ENCODE measurements at regions not wholly inside any gene's neighbourhood (a gene's known extent, or its start where the extent isn't known, plus 50 kb on each side); places are given as distances from the start of the nearest gene placed in this dataset.
A peak's percentile ranks its signal among the peaks of the same experiment; 100 is the strongest.
"Not testable (repeated sequence)": the region's sequence is repeated elsewhere in the genome, so short reads cannot be mapped to it uniquely, and the experiment has no call there.

DNA sequence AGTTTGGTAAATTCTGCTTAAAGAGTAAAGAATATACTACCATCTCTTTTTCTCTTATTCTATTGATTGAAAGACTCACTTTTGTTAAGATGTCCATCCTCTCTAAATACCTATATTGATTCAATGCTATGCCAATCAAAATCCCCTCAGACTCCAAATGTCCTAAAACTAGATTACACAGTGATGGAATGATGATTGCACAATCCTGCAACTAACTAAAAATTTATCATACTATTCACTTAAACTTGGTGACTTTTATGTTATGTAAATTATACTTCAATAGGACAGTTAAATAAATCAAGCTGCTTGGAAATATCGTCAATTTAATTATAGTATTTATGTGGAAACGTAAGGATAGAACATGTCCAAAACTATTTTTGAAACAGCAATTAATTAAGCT lies 2765.1 kb upstream of the PCDH20 start:
- Histone ChIP-seq H3K9me3 (ENCODE audit: control insufficient read depth, low read length) (no peaks in the 10 kb centered on the region), H3K27me3 (ENCODE audit: control insufficient read depth, insufficient read depth) (no peaks in the 10 kb centered on the region), H3K4me1 (ENCODE audit: control insufficient read depth, insufficient read depth, low read length) (no peaks in the 10 kb centered on the region), H3K27ac (ENCODE audit: low read length) (no peak overlapping the region), H3K4me3 (ENCODE audit: low read length) (no peak overlapping the region)
- 89% methylated on average over 2 of the region's 2 CpGs for whole genome bisulfite sequencing
- ATAC-seq = no peak
- intact Hi-C loops (cut with DNase I) = no loop called here
- no peak for DNase-seq

DNA sequence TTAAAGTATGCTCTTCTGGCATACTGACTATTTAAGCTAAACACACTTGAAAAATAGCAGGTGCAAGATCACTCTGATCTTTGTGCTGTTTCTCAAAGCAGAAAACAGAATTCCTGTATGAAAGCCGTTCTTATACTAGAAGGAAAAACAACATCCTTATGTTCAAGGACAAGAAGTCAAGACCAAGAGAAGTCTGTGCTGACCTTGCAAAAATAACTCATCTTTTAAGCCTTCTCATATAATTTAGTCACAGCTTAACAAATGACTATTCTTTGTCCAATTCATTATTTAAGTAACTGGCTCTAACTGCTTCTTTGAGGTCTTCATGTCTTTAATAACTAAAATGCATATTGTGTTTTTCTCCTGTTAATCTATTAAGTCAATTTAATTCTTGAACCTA lies 2750.2 kb upstream of the PCDH20 start:
- H3K4me3 ChIP-seq (ENCODE audit: low read length) = no peak overlapping the region
- intact Hi-C loops (cut with DNase I) = no loop called here
- 62% methylated on average over 1 of the region's 1 CpG for WGBS
- DNase-seq = no peak
- no peaks in the 10 kb centered on the region for H3K4me1 ChIP-seq (ENCODE audit: control insufficient read depth, insufficient read depth, low read length)
- no peaks in the 10 kb centered on the region for H3K27me3 ChIP-seq (ENCODE audit: control insufficient read depth, insufficient read depth)
- H3K27ac ChIP-seq (ENCODE audit: low read length) = no peak overlapping the region
- no peak for ATAC-seq
- no peaks in the 10 kb centered on the region for H3K9me3 ChIP-seq (ENCODE audit: control insufficient read depth, low read length)

DNA sequence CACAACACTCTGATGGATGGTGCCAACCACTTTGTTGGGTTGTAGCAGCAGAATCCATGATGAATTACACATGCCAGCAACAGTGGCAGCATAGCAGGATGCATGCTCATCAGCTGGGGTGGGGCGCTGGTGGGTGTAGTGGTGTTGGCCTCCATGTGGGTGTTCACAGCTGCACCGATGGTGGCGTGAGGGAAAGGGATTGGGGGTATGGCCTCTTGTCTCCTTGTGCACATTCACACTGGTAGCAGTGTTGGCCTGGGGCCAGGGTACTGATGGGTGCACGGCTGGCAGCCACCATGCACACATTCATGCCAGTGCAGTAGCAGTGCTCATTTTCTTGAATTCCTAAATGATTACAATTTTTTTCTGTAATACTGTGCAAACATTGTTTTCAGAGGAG lies 2748.8 kb upstream of the PCDH20 start:
- no peaks in the 10 kb centered on the region for H3K9me3 ChIP-seq (ENCODE audit: control insufficient read depth, low read length)
- no peak overlapping the region for H3K27ac ChIP-seq (ENCODE audit: low read length)
- H3K27me3 ChIP-seq (ENCODE audit: control insufficient read depth, insufficient read depth) = no peaks in the 10 kb centered on the region
- intact Hi-C loops (cut with DNase I) = no loop called here
- no peak overlapping the region for H3K4me3 ChIP-seq (ENCODE audit: low read length)
- ATAC-seq (no peak), DNase-seq (peak in 2 of 3 donors; percentile 13 to 17)
- WGBS = 89% methylated on average over 4 of the region's 4 CpGs
- H3K4me1 ChIP-seq (ENCODE audit: control insufficient read depth, insufficient read depth, low read length) = no peaks in the 10 kb centered on the region

DNA sequence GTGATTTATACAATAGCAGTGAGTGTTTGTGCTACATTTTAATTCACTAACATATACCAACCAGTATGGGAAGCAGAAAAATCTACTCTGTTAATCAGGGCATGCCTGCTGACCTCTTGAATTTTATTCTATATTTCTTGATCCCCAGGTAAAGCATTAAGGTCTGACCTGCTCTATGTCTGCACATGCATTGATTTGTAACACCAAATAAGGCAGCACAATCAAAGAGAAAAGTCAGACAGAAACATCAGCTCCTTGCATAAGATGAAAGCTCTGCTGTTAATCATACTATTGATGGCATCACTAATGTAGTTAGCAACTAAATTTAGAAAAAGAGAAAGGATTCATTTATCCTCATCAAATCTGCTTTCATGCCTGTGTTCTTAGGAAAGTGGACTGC lies 2744.8 kb upstream of the PCDH20 start:
- no peak for ATAC-seq
- H3K9me3 ChIP-seq (ENCODE audit: control insufficient read depth, low read length) = no peaks in the 10 kb centered on the region
- intact Hi-C loops (cut with DNase I) = no loop called here

DNA sequence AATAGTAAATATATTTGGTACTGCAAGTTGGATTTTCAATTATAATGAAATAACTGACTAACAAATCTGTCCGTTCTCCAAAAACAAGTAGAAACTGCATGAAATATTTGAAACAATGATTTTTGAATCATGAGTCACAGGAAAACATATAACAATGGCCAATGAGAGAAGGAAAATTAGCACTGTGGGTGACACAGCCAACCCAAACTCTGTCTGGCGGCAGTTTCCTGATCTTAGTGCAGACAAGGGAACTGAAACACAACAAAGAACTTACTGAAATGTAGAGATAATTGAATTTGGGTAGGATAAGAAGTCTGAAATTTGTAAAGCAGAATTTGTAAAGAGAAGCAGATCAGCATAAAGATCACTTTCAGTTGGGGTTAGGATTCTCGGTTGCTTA lies 2743.3 kb upstream of the PCDH20 start:
- Histone ChIP-seq H3K27ac (ENCODE audit: low read length) (no peak overlapping the region), H3K27me3 (ENCODE audit: control insufficient read depth, insufficient read depth) (no peaks in the 10 kb centered on the region), H3K4me1 (ENCODE audit: control insufficient read depth, insufficient read depth, low read length) (no peaks in the 10 kb centered on the region), H3K9me3 (ENCODE audit: control insufficient read depth, low read length) (no peaks in the 10 kb centered on the region), H3K4me3 (ENCODE audit: low read length) (no peak overlapping the region)
- WGBS = 39% methylated on average over 3 of the region's 3 CpGs
- intact Hi-C loops (cut with DNase I) = no loop called here
- DNase-seq = no peak
- peak in 1 of 2 donors; percentile 70 for ATAC-seq

More for the DNA sequence above, 2744.8 kb upstream of the PCDH20 start:
- no peak for DNase-seq
- no peak overlapping the region for H3K27ac ChIP-seq (ENCODE audit: low read length)
- H3K4me1 ChIP-seq (ENCODE audit: control insufficient read depth, insufficient read depth, low read length) = no peaks in the 10 kb centered on the region
- no peak overlapping the region for H3K4me3 ChIP-seq (ENCODE audit: low read length)
- no peaks in the 10 kb centered on the region for H3K27me3 ChIP-seq (ENCODE audit: control insufficient read depth, insufficient read depth)

DNA sequence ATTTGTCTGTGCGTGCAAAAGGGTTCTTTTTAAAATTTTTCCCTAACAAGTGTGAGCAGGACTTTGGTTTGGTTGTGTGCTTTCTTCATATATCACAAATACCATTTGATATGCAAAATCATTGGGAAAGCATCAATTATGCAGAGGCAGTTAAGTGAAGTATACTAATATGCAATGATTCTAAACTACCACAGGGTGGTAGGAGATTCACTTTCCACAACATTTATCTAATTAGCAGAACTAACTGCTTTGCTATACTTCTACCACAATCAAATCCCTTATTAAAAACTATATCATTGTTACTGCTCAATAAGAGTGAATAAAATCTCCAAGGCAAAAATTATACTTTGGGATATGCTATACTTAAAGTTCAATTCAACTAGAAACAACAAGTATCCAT lies 2738.9 kb upstream of the PCDH20 start:
- intact Hi-C loops (cut with DNase I) = no loop called here
- ATAC-seq = no peak
- Histone ChIP-seq H3K27me3 (ENCODE audit: control insufficient read depth, insufficient read depth) (no peaks in the 10 kb centered on the region), H3K27ac (ENCODE audit: low read length) (no peak overlapping the region), H3K4me1 (ENCODE audit: control insufficient read depth, insufficient read depth, low read length) (no peaks in the 10 kb centered on the region), H3K9me3 (ENCODE audit: control insufficient read depth, low read length) (no peaks in the 10 kb centered on the region), H3K4me3 (ENCODE audit: low read length) (no peak overlapping the region)
- WGBS = 70% methylated on average over 1 of the region's 1 CpG
- no peak for DNase-seq

DNA sequence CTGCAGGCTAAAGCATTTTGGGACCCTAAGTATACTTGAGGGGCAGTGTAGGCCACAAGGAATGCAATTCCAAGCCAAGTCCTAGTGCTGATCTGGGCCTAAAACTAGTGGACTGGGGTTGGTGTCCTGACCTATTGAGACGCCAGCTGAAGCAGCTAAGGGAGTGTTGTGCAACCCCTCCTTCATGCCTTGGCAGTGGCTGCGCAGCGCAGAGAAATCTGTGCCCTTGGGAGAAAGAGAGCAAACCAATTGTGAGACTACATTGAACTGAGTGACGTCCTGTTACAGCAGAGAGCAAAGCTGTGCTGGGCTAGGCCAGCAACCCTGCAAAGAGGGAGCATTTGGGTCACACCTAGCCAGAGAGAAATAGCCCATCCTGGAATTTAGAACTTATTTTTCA lies 2715.0 kb upstream of the PCDH20 start:
- intact Hi-C loops (cut with DNase I) = no loop called here
- Histone ChIP-seq H3K27ac (ENCODE audit: low read length) (no peak overlapping the region), H3K4me1 (ENCODE audit: control insufficient read depth, insufficient read depth, low read length) (no peaks in the 10 kb centered on the region), H3K9me3 (ENCODE audit: control insufficient read depth, low read length) (no peaks in the 10 kb centered on the region), H3K27me3 (ENCODE audit: control insufficient read depth, insufficient read depth) (no peaks in the 10 kb centered on the region), H3K4me3 (ENCODE audit: low read length) (no peak overlapping the region)
- peak; percentile 41 to 77 (median 70) for DNase-seq
- 80% methylated on average over 4 of the region's 4 CpGs for WGBS
- ATAC-seq = peak; percentile 79 to 96

DNA sequence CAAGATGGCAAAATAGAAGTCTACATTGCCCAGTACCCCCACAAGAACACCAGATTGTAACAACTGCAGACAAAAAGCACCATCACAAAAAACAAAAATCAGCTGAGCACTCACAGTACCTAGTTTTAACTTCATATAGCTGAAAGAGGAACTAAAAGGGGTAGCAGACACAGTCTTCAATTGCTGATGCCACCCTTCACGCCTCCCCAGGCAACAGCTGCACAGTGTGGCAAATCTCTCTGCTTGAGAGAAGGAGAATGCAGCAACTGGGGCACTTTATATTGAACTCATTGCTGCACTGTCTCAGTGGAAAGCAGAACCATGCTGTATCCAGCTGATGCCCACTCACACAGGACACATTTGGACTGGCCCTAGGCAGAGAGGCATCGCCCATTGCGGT lies 2714.5 kb upstream of the PCDH20 start:
- Histone ChIP-seq H3K9me3 (ENCODE audit: control insufficient read depth, low read length) (no peaks in the 10 kb centered on the region), H3K27ac (ENCODE audit: low read length) (no peak overlapping the region), H3K27me3 (ENCODE audit: control insufficient read depth, insufficient read depth) (no peaks in the 10 kb centered on the region), H3K4me3 (ENCODE audit: low read length) (no peak overlapping the region), H3K4me1 (ENCODE audit: control insufficient read depth, insufficient read depth, low read length) (no peaks in the 10 kb centered on the region)
- intact Hi-C loops (cut with DNase I) = no loop called here
- ATAC-seq = no peak
- WGBS = 90% methylated on average over 3 of the region's 3 CpGs
- DNase-seq = no peak

DNA sequence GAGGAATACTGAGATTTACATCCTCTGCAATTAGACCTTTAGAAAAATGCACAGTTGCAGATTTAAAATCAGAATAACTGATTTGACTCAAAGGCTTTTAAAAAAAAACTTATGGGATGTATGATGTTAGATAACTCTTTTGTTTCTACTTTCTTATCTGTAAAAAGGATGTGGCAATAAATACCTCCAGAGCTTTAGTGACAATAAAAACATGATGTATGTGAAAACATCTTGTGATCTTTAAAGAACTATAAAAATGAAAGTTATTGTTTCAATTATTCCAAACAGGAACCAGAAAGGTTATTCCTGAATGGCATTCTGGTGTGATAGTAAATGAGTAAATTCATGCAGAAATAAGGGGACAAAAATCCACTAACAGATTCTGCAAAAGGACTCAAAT lies 2712.2 kb upstream of the PCDH20 start:
- Histone ChIP-seq H3K4me3 (ENCODE audit: low read length) (no peak overlapping the region), H3K27me3 (ENCODE audit: control insufficient read depth, insufficient read depth) (no peaks in the 10 kb centered on the region), H3K27ac (ENCODE audit: low read length) (no peak overlapping the region), H3K4me1 (ENCODE audit: control insufficient read depth, insufficient read depth, low read length) (no peaks in the 10 kb centered on the region), H3K9me3 (ENCODE audit: control insufficient read depth, low read length) (no peaks in the 10 kb centered on the region)
- ATAC-seq (no peak), DNase-seq (no peak)
- intact Hi-C loops (cut with DNase I) = no loop called here

DNA sequence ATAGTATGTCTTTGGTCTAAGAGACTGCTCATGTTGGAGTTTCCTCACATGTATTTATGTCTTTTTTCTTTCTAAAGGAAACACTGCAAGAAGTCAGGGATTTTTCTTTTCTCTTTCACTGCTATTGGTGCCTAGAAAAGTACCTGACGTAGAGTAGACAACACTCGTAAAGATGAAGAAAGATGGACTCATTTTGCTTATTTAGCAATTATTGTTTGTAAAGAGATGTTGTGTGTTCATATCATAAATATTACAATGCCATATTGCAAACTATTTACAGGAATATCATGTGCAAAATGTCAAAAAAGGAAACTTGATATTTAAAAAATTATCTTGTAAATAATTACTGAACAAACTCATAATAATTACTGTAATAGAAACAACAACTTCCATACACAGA lies 2711.5 kb upstream of the PCDH20 start:
- Histone ChIP-seq H3K4me1 (ENCODE audit: control insufficient read depth, insufficient read depth, low read length) (no peaks in the 10 kb centered on the region), H3K9me3 (ENCODE audit: control insufficient read depth, low read length) (no peaks in the 10 kb centered on the region), H3K4me3 (ENCODE audit: low read length) (no peak overlapping the region), H3K27me3 (ENCODE audit: control insufficient read depth, insufficient read depth) (no peaks in the 10 kb centered on the region), H3K27ac (ENCODE audit: low read length) (no peak overlapping the region)
- ATAC-seq (no peak), DNase-seq (no peak)
- 87% methylated on average over 2 of the region's 2 CpGs for WGBS
- intact Hi-C loops (cut with DNase I) = no loop called here

DNA sequence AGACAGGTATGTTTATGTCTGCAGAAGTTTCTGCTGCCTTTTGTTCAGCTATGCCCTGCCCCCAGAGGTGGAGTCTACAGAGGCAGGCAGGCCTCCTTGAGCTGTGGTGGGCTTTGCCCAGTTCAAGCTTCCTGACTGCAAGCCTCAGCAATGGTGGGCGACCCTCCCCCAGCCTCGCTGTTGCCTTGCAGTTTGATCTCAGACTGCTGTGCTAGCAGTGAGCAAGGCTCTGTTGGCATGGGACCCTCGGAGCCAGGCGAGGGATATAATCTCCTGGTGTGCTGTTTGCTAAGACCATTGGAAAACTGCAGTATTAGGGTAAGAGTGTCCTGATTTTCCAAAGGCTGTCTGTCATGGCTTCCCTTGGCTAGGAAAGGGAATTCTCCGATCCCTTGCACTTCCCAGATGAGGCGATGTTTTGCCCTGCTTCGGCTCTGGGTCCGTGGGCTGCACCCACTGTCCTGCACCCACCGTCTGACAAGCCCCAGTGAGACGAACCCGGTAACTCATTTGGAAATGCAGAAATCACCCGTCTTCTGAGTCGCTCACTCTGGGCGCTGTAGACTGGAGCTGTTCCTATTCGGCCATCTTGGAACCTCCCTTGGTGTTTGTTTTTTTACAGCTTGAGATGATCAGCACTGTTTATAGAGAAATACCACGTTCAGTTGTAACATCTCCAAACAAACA lies 2705.5 kb upstream of the PCDH20 start:
- not testable (repeated sequence) for H3K4me1 ChIP-seq (ENCODE audit: control insufficient read depth, insufficient read depth, low read length); H3K27me3 ChIP-seq (ENCODE audit: control insufficient read depth, insufficient read depth)

DNA sequence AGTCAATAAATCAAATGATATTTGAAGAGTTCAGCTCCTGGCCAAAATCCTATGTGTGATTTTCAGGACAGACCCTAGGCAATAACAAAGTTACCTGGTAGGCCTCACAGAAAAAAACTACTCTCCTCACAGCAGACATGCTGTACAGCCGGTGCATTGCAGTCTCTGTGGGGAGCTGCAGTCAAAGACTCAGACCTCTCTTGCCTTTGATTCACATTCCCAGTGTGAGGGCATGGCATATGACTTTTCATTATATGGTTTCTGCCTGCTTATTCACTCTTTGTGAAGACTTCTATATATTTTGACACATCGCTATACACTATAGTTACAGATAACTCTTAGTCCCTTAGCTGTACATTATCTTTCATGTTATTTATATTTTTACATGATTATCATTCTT lies 2684.3 kb upstream of the PCDH20 start:
- ATAC-seq (no peak), DNase-seq (no peak)
- WGBS = 65% methylated on average over 2 of the region's 2 CpGs
- intact Hi-C loops (cut with DNase I) = no loop called here
- Histone ChIP-seq H3K4me3 (ENCODE audit: low read length) (no peak overlapping the region), H3K9me3 (ENCODE audit: control insufficient read depth, low read length) (no peaks in the 10 kb centered on the region), H3K27me3 (ENCODE audit: control insufficient read depth, insufficient read depth) (no peaks in the 10 kb centered on the region), H3K27ac (ENCODE audit: low read length) (no peak overlapping the region), H3K4me1 (ENCODE audit: control insufficient read depth, insufficient read depth, low read length) (no peaks in the 10 kb centered on the region)

More for the DNA sequence above, 2705.5 kb upstream of the PCDH20 start:
- DNase-seq; H3K27ac ChIP-seq (ENCODE audit: low read length); H3K4me3 ChIP-seq (ENCODE audit: low read length); intact Hi-C loops (cut with DNase I); H3K9me3 ChIP-seq (ENCODE audit: control insufficient read depth, low read length); ATAC-seq: not testable (repeated sequence)
- WGBS = 91% methylated on average over 16 of the region's 16 CpGs
